ENCODE measurements at regions not wholly inside any gene's neighbourhood (a gene's known extent, or its start where the extent isn't known, plus 50 kb on each side); places are given as distances from the start of the nearest gene placed in this dataset.

DNA sequence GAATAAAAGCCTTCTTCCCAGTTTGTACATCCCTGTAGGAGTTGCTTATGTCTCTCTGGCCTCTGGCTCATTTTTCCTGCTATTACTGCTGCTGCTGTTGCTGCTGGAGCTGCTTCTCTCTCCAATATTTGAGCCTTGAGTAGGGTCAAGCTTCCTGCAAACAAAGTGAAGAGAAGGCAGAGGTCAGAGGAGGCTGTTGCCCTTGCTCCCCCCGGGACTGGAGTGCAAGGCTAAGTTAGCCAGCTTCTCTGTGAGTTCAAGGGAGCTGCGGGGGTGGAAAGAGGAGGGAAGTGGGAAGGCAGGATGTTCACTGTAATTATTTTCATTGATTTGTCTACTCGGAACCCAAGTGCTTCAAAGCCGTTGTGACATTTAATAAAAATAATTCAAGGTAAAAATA, 77.0 kb upstream of the TMEM132E start:
- H3K4me1 ChIP-seq: no peaks in the 10 kb centered on the region
- H3K9me3 ChIP-seq: no peaks in the 10 kb centered on the region
- no peak overlapping the region for H3K27ac ChIP-seq
- H3K4me3 ChIP-seq: no peak overlapping the region
- no peaks in the 10 kb centered on the region for H3K36me3 ChIP-seq
- TF ChIP-seq, protein P1, sequence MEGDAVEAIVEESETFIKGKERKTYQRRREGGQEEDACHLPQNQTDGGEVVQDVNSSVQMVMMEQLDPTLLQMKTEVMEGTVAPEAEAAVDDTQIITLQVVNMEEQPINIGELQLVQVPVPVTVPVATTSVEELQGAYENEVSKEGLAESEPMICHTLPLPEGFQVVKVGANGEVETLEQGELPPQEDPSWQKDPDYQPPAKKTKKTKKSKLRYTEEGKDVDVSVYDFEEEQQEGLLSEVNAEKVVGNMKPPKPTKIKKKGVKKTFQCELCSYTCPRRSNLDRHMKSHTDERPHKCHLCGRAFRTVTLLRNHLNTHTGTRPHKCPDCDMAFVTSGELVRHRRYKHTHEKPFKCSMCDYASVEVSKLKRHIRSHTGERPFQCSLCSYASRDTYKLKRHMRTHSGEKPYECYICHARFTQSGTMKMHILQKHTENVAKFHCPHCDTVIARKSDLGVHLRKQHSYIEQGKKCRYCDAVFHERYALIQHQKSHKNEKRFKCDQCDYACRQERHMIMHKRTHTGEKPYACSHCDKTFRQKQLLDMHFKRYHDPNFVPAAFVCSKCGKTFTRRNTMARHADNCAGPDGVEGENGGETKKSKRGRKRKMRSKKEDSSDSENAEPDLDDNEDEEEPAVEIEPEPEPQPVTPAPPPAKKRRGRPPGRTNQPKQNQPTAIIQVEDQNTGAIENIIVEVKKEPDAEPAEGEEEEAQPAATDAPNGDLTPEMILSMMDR (IDR thresholded peaks at IDR 0.05): no peak
- no peaks in the 10 kb centered on the region for H3K27me3 ChIP-seq
- intact Hi-C loops (cut with DNase I): no loop called here
- DNase-seq (ENCODE audit: low spot score in 2 of 2): no peak

DNA sequence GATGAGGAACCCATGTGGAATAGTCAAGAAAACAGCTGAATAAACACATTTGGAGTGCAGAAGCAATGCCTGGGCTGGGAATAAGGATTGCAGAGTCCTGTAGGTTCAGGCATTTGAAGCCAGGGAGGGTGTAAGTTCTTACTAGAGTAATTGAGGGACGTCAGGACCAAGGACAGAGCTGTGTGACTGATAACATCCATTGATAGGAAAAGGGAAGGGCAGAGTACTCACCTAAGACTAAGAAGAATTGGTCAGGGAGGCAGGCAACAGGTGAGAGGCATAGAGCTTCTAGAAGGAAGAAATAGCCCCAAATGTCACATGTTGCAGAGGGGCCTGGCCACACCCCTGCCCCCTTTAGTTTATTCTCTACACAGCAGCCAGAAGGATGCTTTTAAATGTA, 79.8 kb upstream of the TMEM132E start:
- Histone ChIP-seq H3K27me3 (no peaks in the 10 kb centered on the region), H3K27ac (no peak overlapping the region), H3K36me3 (no peaks in the 10 kb centered on the region), H3K4me1 (no peaks in the 10 kb centered on the region), H3K4me3 (no peak overlapping the region), H3K9me3 (no peaks in the 10 kb centered on the region)
- no peak for DNase-seq (ENCODE audit: low spot score in 2 of 2)
- intact Hi-C loops (cut with DNase I): no loop called here
- TF ChIP-seq, protein P1 (IDR thresholded peaks at IDR 0.05): no peak

DNA sequence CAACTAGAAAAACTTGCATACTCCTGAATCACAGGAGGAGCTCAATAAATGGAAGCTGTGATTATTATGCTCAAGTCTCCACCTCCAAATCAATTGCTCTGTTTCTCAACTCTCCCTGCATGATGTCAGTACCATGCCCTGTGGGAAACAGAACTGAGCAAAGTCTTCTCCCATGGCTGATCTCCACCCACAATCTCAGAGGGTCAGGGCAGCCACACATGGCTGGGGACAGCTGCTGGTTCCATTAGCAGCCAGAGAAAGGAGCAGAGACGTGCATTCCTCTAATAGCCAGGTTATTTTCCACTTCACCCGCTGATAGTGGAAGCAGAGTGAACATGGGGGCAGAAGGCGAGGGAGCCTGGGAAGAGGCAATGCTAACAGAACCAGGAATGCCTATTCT, 85.5 kb upstream of the TMEM132E start:
- H3K4me3 ChIP-seq: no peak overlapping the region
- no peaks in the 10 kb centered on the region for H3K9me3 ChIP-seq
- no peaks in the 10 kb centered on the region for H3K36me3 ChIP-seq
- no peaks in the 10 kb centered on the region for H3K4me1 ChIP-seq
- H3K27ac ChIP-seq: no peak overlapping the region
- intact Hi-C loops (cut with DNase I): no loop called here
- no peak for DNase-seq (ENCODE audit: low spot score in 2 of 2)
- TF ChIP-seq, protein P1 (IDR thresholded peaks at IDR 0.05): no peak
- no peaks in the 10 kb centered on the region for H3K27me3 ChIP-seq

DNA sequence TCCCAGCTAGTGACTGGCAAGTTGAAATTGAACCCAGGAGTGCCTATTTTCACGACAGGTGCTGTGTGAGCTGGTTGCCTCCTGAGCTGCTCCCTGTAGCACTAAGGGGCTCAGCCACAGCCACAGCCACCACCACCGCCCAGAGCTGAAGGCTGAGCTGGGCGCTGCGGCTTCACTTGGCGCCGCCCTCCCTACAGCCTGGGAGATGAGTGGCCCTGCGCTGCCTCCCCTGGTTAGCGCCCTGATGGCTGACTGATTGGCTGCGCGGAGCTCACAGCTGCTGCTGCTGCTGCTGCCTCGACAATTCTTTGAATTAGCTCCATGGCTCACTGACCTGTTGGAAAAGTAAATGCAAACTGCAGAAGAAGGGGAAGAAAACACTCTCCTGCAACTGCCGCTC, 91.8 kb upstream of the TMEM132E start:
- H3K36me3 ChIP-seq: no peaks in the 10 kb centered on the region
- H3K4me1 ChIP-seq: no peaks in the 10 kb centered on the region
- intact Hi-C loops (cut with DNase I): no loop called here
- H3K9me3 ChIP-seq: no peaks in the 10 kb centered on the region
- H3K27ac ChIP-seq: no peak overlapping the region
- TF ChIP-seq, protein P1 (IDR thresholded peaks at IDR 0.05): no peak
- H3K27me3 ChIP-seq: no peaks in the 10 kb centered on the region
- no peak for DNase-seq (ENCODE audit: low spot score in 2 of 2)
- no peak overlapping the region for H3K4me3 ChIP-seq

DNA sequence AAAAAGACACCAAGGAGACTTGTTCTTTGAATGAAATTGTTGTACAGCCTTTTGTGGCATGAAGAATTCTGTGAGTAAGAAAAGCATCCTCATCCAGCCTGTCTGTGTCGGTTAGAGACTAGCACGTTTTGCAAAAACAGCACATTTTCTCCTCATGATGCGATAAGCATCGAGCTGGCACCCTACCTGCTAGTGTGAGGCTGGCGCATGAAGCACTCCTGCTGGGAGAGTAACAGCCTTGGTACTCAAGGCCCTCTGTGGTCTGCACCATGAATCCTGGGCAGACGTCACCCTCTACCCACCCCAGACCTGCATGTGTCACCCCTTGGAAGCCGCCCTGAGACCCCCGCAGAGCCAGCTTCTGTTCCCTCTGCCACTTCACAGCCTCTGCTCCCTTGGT, 92.6 kb upstream of the TMEM132E start:
- Histone ChIP-seq H3K4me1 (no peaks in the 10 kb centered on the region), H3K4me3 (no peak overlapping the region), H3K36me3 (no peaks in the 10 kb centered on the region), H3K27ac (no peak overlapping the region), H3K27me3 (no peaks in the 10 kb centered on the region), H3K9me3 (no peaks in the 10 kb centered on the region)
- no peak for DNase-seq (ENCODE audit: low spot score in 2 of 2)
- TF ChIP-seq, protein P1 (IDR thresholded peaks at IDR 0.05): no peak
- intact Hi-C loops (cut with DNase I): no loop called here

DNA sequence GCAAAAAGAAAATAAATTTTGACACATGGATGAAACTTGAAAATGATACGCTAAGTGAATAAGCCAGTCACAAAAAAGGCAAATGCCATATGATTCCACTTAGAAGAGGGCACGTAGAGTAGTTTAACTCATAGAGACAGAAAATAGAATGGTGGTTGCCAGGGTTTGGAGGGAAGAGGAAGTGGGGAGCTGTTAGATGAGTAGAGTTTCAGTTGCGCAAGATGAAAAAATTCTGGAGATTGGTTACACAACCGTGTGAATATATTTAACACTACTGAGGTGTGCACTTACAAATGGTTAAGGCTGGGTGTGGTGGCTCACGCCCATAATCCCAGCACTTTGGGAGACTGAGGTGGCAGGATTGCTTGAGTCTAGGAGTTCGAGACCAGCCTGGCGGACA, 93.4 kb upstream of the TMEM132E start:
- H3K27ac ChIP-seq: no peak overlapping the region
- H3K4me3 ChIP-seq: no peak overlapping the region
- H3K27me3 ChIP-seq: no peaks in the 10 kb centered on the region
- TF ChIP-seq, protein P1 (IDR thresholded peaks at IDR 0.05): no peak
- H3K9me3 ChIP-seq: no peaks in the 10 kb centered on the region
- intact Hi-C loops (cut with DNase I): no loop called here
- no peaks in the 10 kb centered on the region for H3K4me1 ChIP-seq
- no peaks in the 10 kb centered on the region for H3K36me3 ChIP-seq
- DNase-seq (ENCODE audit: low spot score in 2 of 2): no peak

All from ascending aorta (tissue), 2 donors.